ENCODE measurements at regions not wholly inside any gene's neighbourhood (a gene's known extent, or its start where the extent isn't known, plus 50 kb on each side); places are given as distances from the start of the nearest gene placed in this dataset.

DNA sequence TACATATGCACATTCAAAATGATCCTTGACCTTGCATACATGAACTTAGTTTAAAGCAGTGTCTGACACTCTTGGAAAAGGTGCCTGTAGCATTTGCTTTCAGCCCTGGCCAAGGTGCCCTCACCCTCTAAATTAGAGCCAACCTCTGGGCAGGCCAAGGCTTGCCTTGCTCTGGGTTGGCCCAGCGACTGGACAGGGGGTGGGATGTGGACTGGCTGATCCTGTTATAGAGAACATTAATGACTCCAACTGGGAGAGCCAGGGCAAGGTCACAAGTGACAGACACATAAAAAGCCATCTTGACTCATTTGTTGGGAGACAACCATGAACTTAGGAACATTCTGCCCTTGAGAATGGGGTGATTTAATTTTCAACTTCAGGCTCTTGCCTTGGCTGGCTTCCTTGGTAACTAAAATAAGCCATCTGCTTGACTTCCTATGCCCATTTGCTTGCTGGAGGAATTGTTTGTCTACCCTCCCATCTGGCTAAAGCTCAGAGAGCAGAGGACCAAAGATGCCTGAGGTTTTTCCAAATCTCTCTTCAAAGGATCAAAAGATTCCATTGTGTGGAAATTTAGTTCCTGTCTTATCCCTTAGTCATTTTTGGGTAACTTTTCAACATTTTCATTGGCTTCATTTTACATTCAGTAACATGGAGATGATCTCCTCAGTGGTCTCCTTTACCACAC, 403.7 kb downstream of the SOX2 start:
- TF ChIP-seq, protein P1, sequence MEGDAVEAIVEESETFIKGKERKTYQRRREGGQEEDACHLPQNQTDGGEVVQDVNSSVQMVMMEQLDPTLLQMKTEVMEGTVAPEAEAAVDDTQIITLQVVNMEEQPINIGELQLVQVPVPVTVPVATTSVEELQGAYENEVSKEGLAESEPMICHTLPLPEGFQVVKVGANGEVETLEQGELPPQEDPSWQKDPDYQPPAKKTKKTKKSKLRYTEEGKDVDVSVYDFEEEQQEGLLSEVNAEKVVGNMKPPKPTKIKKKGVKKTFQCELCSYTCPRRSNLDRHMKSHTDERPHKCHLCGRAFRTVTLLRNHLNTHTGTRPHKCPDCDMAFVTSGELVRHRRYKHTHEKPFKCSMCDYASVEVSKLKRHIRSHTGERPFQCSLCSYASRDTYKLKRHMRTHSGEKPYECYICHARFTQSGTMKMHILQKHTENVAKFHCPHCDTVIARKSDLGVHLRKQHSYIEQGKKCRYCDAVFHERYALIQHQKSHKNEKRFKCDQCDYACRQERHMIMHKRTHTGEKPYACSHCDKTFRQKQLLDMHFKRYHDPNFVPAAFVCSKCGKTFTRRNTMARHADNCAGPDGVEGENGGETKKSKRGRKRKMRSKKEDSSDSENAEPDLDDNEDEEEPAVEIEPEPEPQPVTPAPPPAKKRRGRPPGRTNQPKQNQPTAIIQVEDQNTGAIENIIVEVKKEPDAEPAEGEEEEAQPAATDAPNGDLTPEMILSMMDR (conservative IDR thresholded peaks at IDR 0.05) = no peak

DNA sequence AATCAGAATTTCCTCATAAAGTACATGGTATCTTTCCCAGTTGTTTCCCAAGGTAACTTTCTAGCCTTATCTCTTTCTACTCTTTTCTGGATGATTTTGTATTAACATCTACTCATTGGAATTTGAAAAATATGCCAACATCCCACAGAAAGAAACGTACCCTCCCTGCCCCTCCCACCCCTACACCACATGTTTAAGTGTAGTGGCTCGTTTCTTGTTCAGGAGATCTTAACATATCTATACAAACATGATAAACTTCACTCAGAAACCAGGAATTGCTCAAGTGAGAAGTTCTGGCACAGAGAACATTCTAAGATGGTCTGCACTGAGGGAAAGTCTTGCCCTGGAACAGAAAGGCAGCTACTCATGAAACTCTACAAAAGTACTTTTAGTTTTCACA, 404.7 kb downstream of the SOX2 start:
- TF ChIP-seq, protein P1 (conservative IDR thresholded peaks at IDR 0.05) = no peak

More for the DNA sequence above, 403.7 kb downstream of the SOX2 start:
- H3K27ac ChIP-seq = no peak overlapping the region

DNA sequence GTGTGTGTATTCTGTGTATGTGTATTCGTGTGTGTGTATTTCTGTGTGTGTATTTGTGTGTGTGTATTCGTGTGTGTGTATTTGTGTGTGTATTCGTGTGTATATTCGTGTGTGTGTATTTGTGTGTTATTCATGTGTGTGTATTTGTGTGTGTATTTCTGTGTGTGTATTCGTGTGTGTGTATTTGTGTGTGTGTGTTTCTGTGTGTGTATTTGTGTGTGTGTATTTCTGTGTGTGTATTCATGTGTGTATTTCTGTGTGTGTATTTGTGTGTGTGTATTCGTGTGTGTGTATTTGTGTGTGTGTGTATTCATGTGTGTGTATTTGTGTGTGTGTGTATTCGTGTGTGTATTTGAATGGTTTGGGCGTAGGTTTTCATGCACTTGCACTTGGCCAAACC, 405.4 kb downstream of the SOX2 start:
- H3K27ac ChIP-seq = no peak overlapping the region
- TF ChIP-seq, protein P1 (conservative IDR thresholded peaks at IDR 0.05) = no peak

More for the DNA sequence above, 404.7 kb downstream of the SOX2 start:
- H3K27ac ChIP-seq = no peak overlapping the region

DNA sequence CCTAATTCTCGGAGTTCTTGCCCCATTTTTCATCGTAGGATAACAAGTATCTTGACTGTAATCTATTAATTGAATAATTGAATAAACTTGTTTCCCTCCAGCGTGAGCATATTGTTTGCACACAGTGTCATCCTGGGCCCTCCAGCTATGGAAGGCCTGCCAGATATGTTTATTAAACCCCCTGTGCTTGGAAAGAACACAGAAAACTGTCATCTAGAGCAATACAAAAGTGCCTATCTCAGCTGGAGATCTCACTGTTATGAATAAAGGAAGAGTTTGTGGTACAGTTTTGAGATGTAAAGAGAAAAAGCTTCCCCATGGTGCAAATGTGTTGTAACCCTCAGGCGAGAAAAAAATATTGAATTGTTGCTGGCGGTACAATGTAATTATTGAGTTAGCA, 405.9 kb downstream of the SOX2 start:
- TF ChIP-seq, protein P1 (conservative IDR thresholded peaks at IDR 0.05) = no peak
- no peak overlapping the region for H3K27ac ChIP-seq

DNA sequence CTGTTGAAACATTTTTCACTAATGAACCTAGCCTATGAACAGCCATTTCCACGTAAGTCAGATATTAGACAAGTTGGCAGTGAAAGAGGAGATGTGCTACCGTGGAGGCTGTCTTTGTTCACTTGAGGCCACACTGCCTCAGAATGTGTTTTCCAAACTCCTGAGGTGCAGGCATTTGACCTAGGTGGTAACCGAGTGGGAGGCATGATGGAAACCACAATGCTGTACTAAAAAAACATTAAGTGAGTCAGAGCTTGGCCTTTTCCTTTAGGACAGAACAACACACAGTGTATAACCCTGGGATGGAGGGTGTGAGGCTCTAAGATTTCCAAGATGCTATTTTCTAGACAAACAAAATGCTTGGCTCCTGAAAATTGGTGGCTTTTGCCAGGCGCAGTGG, 406.3 kb downstream of the SOX2 start:
- TF ChIP-seq, protein P1 (conservative IDR thresholded peaks at IDR 0.05) = no peak
- no peak overlapping the region for H3K27ac ChIP-seq

DNA sequence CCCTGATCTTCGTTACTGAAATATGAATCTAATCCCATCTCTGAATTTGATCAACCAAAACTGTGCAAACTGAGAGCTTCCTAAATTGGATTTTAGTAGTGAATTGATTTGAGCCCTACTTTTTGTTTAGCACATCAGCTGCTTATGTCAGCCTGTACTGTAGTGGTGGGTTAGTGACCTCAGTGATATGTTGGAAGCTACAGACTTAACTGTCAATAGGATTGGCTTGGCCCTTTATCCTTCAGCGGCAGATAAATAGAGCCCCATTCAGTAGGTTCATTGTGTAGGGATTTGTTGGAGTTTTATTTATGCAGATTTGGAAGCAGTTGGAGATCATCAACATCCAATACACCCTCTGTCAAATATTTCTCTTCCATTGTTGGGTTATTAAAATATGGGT, 409.7 kb downstream of the SOX2 start:
- TF ChIP-seq, protein P1 (conservative IDR thresholded peaks at IDR 0.05) = no peak
- peak overlapping the region; percentile 49 for H3K27ac ChIP-seq

DNA sequence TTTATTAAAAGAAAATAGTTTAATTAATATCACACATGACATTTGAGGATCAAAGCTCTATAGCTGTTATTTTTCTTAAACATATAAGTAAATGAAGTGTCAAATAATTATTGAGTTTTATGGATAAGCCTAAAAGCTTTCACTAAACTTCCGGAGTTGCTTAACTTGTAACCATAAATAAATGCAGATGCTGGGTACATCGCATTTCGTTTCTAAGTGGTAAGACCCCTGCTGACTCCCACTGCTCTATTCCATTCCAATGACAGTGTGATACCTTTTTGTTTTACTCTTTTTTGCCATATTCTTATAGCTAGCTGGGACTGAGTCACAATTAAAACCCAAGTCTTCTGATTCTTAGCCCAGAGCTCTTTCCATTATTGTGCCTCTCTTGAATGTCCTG, 411.1 kb downstream of the SOX2 start:
- H3K27ac ChIP-seq = no peak overlapping the region
- TF ChIP-seq, protein P1 (conservative IDR thresholded peaks at IDR 0.05) = no peak

Measured in VCaP (cell line).